GM21737 (cell line): ENCODE measurements at regions not wholly inside any gene's neighbourhood (a gene's known extent, or its start where the extent isn't known, plus 50 kb on each side); places are given as distances from the start of the nearest gene placed in this dataset.
"Not testable (repeated sequence)": the region's sequence is repeated elsewhere in the genome, so short reads cannot be mapped to it uniquely, and the experiment has no call there.

Source experiments
- ATAC-seq: cut with Tn5 transposase; IDR thresholded peaks from one replicate; pipeline ENCODE4 v1.9.1; 2021; ENCODE audit warnings: mild to moderate bottlenecking, moderate library complexity; ENCODE audit not compliant: unreplicated experiment

DNA sequence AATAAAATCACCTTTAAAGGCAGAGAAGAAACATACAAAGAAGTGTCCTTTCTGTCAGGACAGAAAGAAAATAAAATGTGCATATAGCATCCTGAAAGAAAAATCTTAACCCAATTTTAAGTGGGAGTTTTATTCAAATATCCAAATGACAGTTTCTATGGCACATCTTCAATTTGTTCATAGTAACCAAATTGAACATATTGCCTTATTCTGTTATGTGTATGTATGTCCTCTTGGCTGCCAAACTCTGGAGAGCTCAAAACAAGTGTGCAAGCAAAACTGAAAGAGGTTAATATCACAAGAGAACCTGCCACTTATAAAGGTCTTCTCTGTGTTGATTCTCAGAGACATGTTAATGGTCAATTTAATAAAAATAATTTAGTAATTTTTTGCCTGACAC, 334.7 kb downstream of the BCKDHB start:
- no peak for ATAC-seq

DNA sequence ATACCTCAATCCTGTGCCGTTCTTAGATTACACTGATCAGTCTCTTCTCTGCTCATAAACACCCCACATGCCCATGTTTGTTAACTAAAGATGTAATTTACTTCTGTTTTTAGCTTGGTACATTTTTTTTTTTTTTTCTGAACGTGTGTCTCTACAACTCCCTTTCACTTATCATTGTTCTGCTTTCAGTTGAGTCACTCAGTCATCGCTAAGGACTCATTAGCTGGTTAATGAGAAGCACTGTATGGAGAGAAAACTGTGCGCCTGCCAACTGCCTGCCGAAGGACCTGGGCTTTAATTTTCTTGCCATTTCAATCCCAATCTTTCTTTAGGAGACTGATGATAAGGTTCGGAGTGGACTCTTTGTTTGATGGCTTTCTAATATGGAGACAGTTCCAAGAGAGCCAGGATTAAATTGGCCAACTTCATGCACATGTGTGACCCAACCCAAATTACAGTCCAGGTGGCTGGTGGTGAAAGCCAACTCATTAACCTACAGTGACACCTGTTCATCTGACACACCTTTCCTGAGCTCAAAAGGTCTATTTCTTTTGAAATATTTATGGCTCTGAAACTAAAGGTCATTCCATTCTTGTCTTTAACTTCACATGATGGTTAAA, 334.1 kb downstream of the BCKDHB start:
- ATAC-seq: no peak

DNA sequence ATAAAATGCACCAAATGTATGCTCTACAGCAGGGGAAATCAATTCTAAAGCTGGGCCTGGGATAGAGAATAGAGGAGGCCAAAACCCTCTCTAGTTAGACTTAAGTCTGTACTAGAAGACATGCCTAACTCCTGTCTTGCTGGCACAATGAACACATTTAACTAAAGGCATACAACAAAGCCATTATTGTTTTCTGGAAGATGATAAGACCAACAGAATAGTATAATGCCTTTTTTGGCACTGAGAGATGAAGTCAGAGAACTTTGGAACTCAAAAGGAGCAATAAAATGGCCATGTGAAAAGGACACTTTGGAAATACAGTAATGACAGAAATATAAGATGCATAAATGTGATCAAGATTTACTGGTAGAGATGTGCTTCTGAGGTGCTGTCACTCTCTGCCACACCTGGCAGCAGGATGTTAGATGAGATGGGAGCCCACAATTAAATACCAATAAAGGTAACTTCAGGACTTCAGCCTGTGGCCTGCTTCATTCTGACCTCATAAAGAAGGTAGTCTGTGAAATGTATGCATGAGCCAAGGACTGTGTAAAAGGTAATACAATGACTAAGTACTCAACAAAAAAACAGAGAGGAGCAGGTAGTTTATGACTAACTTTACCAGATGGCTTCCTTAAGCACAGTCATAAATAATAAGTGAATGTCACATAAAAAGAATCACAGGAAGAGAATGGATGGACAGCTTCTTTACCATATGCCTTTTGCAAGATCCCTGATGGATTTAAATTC, 333.4 kb downstream of the BCKDHB start:
- ATAC-seq: no peak

DNA sequence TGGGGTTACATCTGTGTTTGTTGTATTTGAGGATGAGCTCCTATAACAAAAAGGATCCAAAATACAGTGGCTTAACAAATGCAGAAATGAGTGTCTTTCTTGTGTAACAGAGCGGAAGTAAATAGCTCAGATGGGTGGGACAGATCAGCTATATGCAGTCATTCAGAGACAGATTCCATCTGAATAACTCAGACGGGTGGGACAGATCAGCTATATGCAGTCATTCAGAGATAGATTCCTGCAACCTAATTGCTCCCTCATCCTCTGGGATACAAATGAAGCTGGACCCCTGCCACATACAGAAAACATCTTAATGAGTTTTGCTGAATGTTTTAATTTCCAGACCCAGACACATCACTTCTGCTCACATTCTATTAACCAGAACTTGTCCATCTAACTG, 332.3 kb downstream of the BCKDHB start:
- no peak for ATAC-seq

DNA sequence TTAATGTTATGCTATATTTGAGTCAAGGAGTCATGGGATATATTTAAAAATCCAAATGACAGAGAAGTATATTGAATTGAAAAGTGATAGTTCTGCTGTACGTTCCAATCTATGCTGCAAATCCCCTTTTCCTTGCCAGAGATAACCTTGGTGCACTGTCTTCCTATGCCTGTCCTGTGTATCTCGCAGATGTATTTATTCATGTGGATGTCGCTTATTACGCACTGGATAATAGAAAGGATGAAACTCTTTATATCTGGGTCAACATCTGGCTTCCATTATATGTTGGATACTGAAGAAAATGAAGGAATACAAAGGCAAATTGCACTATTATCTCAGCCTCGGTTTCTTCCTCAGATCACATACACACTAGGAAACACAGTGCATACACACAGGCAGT, 331.3 kb downstream of the BCKDHB start:
- ATAC-seq: no peak

DNA sequence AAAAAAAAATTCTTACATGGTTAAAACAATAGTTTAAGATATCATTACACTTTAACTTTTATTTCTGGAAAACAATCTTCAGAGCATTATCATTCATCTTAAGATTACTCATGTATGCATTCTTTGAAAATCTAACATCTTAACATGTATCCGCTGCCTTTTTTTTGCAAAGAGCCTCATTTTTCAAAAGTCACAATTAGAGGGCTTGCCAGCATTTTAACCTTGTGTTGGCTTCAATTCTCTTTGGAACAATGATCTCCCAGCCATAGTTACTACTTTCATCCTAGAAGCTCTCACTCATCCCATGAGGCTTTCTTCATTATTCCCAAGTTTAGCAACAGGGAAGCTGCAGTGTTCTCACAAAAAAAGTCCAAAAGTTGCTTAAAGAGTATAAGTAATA, 330.8 kb downstream of the BCKDHB start:
- ATAC-seq: no peak

DNA sequence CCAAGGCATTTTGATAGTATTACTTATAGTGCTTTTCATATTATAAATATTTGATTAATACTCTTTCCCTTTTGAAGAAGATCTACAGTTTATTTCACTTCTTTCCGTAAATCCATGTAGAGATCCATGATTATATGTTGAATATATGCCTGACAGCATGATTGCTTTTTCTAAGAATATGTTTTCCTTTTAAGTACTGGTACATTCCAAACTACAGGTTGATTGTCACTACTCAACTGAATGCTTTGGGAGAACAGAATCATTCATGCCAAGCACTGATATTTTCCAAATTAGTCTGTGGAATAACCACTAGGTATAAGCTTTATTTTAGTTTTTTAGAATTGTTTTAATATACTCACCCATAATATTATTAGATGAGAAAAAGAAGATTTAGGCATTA, 330.2 kb downstream of the BCKDHB start:
- no peak for ATAC-seq

DNA sequence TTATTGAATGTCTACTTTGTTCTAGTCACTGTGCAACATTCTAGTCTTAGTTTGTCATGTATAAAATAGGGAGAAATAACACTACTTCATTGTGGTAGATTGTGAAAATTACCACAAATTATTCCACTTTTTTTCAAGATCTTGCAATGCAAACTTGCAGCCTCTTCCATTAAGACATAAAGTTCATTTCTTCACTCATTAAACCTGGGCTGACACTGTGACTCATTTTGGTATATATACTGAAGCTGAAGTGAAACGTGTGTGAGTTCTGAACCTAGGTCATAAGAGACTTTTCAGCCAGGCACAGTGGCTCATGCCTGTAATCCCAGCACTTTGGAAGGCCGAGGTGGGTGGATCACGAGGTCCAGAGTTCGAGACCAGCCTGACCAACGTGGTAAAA, 329.0 kb downstream of the BCKDHB start:
- ATAC-seq: no peak

DNA sequence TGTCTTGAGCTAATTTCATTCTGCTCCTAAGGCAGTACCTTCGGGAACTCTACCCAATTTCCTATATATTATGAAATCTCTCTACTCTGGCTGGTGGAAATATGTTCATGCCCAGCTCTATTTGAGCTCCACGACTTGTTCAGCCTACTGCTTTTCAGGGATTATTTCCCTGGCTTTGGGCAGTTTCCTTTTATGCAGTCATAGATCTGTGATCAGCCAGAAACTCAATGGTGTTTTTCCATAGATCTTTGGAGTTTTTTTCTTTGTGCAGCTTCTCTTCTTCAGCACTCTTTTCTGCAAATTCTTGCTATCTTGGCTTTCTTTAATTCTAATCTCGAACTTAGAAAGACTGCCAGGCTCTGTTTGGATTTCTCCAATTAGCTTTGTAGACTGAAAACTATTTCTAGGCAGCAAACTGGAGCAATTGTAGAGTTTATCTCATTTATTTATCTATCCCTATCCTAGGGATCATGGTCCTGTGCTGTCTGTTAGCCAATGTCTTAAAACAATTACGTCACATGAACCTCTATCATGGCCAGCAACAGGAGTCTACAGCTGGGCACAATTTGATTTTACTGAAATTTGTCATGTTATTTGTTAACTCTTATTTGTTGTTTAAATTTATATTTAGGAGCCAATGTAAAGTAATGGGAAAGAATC, 328.4 kb downstream of the BCKDHB start:
- ATAC-seq: no peak

DNA sequence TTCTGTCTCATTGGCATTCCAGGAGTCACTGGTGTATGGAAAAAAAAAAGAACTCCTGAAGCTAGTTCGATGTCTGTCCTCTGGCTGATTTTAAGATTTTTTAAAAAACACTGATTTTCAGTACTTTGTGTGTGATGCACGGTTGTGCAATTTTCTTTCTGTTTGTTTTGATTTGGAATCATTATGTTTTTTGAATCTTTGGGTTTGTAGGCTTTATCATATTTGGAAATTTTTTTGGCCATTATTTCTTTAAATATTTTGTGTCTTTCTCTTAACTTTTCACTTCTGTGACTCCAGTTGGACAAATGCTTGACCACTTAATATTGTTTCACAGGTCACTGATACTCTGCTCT, 327.2 kb downstream of the BCKDHB start:
- ATAC-seq: no peak

DNA sequence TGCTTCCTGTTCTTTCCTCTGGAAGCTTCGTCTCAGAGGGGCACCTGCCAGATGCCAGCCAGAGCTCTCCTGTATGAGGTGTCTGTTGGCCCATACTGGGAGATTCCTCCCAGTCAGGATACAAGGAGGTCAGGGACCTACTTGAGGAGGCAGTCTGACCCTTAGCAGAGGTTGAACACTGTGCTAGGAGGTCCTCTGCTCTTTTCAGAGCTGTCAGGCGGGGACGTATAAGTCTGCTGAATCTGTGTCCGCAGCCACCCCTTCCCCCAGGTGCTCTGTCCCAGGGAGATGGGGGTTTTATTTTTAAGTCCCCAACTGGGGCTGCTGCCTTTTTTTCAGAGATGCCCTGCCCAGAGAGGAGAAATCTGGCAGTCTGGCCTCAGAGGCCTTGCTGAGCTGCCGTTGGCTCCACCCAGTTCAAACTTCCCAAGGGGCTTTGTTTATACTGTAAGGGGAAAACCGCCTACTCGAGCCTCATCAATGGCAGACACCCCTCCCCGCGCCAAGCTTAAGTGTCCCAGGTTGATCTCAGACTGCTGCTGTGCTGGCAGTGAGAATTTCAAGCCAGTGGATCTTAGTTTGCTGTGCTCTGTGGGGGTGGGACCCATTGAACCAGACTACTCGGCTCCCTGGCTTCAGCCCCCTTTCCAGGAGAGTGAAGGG, 326.7 kb downstream of the BCKDHB start:
- ATAC-seq: no peak

DNA sequence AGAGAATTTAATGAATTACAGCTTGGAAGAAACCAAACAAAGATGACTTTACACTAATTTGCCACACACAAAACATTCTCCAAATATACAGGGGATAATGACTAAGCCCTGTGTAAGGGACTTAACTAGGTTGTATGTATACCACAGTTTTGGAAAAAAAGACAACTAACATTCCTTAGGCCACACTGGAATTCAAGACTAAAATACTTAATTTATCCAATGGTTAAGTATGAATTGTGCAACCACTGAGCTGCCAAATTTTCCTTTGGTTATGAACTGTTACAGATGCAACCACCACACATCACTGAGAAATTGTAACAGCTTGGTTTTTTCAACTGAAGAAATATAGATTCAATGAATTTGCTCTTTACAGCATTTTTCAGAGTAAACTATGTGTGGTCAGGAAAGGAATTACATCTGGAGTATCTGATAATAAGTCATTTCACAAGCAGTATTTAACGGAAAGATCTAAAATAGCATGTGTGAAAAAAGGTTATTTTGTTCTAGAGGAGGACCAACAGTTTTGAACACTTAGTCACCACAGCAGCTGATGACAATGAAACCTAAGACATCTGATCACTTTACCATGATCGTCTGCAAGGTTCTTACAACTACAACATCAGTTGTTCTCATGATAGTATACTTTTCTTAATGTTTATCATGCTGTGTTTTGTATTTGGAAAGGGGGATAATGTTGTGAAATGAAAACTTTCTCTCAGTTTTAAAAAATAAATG, 318.8 kb downstream of the BCKDHB start:
- no peak for ATAC-seq

DNA sequence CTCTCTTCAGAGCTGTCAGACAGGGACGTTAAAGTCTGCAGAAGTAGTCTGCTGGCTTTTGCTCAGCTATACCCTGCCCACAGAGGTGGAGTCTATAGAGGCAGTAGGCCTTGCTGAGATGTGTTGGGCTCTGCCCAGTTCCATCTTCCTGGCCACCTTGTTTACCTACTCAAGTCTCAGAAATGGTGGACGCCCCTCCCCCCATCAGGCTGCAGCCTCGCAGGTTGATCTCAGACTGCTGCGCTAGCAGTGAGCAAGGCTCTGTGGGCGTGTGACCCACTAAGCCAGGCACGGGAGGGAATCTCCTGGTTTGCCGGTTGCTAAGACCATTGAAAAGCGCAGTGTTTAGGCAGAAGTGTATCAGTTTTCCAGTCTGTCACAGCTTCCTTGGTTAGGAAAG, 305.0 kb downstream of the BCKDHB start:
- no peak for ATAC-seq

DNA sequence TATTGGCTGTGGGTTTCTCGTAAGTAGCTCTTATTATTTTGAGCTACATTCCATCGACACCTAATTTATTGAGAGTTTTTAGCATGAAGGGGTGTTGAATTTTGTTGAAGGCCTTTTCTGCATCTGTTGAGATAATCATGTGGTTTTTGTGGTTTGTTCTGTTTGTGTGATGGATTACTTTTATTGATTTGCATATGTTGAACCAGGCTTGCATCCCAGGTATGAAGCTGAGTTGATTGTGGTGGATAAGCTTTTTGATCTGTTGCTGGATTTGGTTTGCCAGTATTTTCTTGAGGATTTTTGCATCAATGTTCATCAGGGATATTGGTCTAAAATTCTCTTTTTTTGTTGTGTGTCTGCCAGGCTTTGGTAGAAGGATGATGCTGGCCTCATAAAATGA, 301.5 kb downstream of the BCKDHB start:
- ATAC-seq: not testable (repeated sequence)

DNA sequence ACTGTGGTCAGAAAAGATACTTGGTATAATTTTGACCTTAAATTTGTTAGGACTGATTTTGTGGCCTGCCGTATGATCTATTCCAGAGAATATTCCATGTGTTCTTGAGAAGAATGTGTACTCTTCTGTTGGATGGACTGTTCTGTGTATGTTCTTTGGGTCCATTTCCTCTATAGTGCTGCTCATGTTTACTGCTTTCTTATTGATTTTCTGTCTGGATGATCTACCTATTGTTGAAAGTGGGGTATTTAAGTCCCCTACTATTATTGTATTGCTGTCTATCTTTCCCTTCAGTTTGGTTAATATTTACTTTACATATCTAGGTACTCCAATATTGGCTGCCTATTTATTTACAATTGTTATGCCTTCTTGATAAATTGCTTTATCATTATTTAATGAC, 298.4 kb downstream of the BCKDHB start:
- no peak for ATAC-seq

DNA sequence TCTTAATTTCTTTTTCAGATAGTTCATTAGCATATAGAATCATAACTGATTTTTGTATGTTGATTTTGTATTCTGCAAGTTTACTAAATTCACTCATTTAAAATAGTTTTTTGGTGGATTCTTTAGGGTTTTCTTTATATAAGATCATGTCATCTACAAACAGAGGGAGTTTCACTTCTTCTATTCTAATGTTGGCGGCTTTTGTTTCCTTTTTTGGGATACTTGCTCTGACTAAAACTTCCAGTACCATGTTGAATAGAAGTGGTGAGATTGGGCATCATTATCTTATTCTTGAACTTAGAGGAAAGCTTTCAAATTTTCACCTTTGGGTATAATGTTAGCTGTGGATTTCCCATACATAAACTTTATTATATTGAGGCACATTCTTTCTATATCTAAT, 296.9 kb downstream of the BCKDHB start:
- ATAC-seq: no peak

DNA sequence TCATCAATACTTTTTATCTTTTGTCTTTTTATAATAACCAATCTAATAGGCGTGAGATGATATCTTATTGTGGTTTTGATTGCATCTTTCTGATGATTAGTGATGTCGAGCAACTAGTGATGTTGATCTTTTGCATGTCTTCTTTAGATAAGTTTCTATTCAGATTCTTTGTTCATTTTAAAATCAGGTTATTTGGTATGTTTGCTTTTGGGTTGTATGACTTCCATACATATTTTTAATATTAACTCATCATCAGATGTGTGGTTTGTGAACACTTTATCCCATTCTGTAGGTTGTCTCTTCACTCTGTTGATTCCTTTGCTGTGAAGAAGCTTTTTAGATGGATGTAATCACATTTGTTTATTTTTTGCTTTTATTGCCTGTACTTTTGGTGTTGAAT, 295.8 kb downstream of the BCKDHB start:
- ATAC-seq: no peak
